Stimulated activated CD4-positive, alpha-beta T cell treated with anti-CD3 and anti-CD28 coated beads, Interleukin-1b, Interleukin-23, amount 100 ng/mL, for 1 hour (primary cell): ENCODE measurements at regions not wholly inside any gene's neighbourhood (a gene's known extent, or its start where the extent isn't known, plus 50 kb on each side); places are given as distances from the start of the nearest gene placed in this dataset.

Source experiments
- DNase-seq, 2 donors: peaks; one replicate each; pipeline ENCODE4 v3.0.0-alpha.2; 2020; ENCODE audit warnings: low read depth in 2 of 2

- DNase-seq: no peak
Observed at GRCh38 chr1:47574451-47575165, 136.8 kb downstream of the FOXD2 start.

DNA sequence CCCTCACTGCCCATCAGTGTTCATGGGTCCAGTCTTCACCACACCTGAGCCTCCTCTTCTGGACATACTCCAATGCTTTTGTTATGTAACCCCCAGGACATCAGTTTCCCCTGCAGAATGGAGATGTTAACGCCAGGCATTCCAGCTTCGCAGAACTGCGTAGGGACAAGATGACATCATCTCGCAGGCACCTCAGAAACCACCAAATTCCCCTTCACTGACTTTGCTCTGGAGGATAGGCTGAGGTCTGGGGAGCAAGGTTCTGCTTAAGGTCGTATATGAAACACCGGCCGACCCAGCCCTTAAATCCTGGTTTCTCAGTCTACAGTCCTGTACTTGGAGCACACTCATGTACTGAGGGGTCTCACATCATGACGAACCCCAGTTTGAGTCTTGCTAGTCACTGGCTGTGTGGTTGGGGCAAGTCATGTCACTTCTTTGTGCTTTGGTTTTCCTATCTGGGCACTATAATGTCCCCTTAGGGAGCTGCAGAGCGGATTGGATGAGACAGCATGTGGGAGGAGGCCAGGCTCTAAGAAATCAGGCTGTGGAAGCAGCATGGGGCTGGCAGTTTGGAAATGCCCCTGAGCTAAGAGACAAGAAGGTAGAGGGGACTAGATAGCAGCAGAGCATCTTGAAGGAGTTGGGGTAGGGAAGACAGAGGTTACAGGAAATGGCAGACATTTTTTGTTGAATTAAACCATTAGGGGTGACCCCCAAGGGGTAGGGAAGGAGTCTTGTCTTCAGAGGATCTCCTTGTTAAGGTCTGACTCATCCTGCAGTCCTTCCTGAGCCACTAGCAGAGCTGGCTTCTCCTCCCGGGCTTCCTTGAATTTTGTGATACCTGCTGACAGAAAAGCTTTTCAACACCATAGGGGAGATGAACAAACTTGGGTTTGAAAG is 138.3 kb downstream of the FOXD2 start:
- no peak for DNase-seq

GRCh38 chr1:47576758-47577115 is 138.9 kb downstream of the FOXD2 start:
- no peak for DNase-seq

DNA sequence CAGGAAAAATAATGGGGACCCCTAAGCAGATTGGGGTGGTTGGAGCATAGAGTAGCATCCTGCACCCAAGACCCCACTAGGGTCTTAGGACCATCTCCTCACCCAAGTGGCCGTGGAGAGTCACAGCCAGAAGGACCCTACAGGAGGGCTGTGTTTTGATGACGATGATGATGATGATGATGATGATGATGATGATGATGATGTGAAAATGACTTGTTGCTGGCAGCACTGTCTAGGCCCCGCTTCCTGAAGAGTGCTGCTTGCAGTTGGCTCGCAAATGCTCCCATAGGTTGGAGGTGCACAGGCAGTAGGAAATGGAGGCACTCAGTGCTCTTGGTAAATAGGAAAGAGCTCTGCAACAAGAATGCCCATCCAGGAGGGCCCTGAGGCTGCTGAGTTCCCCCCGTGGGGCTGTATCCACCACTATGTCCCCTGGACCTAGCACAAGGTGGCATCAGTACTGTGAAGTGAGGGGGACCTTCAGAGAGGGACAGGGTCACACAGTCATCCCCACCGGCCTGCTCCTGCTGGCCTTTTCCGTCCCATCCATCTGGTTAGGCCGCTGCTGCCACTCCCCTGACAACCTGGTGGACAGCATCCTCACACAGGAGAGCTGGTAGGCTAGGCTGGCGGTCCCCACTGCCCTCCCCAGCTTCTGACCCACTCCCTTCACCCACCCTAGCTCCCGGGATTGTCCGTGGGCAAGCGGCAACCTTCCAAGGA is 139.6 kb downstream of the FOXD2 start:
- DNase-seq: no peak

DNA sequence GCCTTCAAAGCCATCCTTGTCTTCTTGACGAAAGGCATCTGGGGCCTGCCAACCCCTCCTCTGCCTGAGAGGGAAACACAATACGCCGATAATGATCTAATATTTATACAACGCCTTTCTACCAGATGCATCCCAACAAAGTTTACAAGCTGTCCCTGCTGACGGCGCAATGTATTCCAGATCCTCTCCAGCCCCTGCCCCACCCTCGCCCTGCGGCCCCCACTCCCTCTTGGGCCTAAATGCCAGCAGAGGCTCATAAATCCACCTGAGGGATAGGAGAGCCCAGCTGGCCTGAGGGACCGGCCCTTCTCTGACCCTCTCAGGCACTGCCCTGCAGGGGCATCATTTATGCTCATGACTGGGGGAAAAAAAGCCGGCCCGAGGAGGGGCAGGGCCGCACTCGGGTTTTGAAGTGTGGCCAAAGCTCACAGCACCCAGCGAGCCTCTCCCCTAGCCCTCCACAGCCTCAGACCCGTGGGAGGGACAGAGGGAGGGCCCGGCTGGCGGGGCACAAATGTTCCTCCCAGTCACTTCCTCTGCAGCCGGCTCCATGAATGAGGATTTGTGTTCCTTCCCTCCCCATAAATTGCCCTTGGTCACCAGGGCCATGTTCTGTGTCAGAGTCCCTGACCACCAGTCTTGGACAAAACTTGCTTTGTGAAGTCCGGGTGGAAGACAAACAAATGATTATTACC is 140.3 kb downstream of the FOXD2 start:
- DNase-seq: no peak

DNA sequence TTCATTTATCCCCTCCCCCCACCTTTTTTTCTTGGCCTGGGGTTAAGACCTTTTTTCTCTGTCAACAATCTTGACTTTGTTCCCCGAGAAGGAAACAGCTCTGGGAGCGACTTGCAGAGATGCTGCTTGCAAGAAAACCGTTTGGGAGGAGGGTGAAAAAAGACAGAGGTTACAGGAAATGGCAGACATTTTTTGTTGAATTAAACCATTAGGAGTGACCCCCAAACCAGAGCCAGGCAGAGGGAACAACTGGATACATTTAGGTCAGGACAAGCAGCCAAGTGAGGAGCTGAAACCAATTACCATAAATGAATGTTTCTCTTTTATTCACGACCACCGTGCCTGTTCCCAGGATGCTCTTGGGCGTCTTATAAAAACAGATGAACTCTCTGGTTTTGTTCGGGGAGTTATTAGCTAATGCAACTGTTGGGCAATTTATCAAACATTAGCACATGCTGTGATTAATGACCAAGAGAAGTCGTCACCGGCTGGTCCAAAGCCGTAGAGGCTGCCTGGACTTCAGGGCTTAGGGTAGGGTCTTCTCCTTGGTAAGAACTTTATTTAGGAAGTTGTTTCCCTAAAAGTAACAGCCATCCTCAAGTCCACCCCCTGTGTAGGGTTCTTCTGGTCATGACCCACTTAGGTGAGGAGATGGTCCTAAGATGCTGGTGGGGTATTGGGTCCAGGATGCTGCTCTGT is 141.0 kb downstream of the FOXD2 start:
- DNase-seq: no peak

DNA sequence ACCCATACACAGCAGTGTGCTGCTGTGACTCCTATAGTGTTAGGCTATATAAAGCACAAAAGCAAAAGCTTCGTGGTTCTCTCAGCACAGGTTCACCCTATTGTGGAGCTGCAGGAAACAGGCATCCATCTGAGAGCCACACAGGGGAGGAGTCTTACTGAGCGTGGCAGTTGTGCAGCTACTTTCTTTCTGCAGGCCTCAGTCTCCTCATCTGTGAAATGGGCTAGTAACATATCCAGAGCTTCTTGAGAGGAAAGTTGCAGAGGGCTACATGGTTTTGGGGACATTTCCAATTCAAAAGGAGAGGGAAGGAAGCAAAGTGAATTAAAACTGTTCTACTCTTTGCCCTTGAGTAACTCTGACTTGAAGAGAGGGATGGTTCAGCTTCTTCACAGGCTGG is 142.0 kb downstream of the FOXD2 start:
- DNase-seq: no peak

DNA sequence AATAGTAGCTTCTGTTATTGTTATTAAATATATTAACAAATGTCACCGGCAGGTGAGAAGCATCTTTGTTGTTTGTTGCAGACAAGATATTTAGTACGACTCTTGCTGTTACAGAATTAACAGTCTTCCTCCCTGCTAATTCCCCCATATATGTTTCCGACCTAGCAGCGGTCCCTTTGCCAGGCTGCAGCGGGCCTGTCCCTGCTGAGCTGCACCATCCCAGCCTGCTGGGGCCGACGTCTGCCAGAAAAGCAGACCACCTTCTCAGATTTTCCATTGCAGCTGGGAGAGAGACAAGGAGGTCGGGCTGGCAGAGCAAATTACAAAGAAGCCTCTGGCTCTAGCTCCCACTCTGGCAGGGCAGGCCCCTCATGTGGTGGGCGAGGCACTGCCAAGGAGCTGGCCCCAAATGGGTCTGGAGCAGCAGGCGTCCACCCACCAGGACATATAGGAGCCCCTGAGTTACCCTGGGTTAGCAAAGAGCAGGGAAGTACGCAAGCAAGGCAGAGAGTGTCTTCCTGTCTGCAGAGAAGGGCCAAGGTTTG is 142.7 kb downstream of the FOXD2 start:
- no peak for DNase-seq

GRCh38 chr1:47582891-47583608 is 145.2 kb downstream of the FOXD2 start:
- no peak for DNase-seq

DNA sequence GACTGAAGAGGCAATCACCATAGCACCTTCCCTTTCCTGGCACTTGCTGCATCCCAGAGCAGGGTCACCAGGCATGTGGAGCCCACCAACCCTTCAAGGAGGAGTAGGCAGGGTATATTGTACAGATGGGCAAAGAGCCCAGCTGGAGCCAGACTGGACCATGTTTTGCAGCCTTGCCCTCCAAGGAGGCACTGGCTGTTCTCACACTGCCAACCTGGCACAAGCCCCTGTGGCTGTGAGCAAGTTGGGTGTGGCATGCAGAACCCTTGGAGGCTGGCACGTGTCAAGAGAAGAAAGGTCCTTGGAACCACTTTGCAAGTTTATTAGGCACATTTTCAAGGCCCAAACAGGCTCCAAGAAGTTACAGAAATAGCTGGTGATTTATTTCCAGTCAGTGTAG is 146.4 kb downstream of the FOXD2 start:
- DNase-seq: no peak

DNA sequence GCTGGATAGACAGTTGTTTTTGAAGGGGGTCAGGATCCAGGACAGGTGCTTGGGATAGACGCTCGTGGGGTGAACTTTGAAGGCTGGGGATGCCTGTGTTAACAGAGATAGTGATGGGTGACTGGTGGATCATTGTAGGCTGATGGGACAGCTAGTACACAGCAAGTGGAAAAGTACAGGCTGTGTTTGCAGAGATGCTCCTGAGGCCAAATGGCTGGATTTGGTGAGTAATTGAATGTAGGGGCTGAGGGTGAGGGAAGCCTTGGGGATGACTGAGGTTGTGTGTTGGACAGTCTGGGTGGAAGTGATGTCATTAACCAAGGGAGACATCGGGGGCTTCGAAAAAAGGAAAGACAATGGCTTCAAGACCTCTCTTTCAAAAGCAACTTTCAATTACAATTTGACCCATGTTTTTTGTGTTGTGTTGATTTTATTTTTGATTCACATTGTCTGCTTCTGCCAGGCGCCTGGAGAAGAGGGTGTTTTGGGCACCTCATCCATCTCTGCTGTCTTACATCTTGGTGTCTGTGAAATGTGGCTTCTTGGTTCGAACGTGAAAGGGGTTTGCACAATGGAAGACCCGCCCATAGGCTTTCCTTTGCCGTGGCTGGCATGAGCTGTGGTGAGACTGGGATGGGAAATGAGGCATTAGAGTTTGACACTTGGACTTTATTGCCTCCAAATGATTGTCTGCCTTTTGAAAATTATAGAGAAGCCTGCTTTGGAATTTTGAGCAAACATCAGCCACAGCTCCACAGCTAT is 147.5 kb downstream of the FOXD2 start:
- DNase-seq: no peak

GRCh38 chr1:47587891-47588582 is 150.2 kb downstream of the FOXD2 start:
- DNase-seq: no peak

- DNase-seq: no peak
Observed at GRCh38 chr1:47590523-47591225, 152.8 kb downstream of the FOXD2 start.

GRCh38 chr1:47591801-47592200 is 154.0 kb downstream of the FOXD2 start:
- DNase-seq: no peak

GRCh38 chr1:47592296-47593012 is 154.6 kb downstream of the FOXD2 start:
- no peak for DNase-seq

- DNase-seq: no peak
Observed at GRCh38 chr1:47593013-47593568, 155.2 kb downstream of the FOXD2 start.

DNA sequence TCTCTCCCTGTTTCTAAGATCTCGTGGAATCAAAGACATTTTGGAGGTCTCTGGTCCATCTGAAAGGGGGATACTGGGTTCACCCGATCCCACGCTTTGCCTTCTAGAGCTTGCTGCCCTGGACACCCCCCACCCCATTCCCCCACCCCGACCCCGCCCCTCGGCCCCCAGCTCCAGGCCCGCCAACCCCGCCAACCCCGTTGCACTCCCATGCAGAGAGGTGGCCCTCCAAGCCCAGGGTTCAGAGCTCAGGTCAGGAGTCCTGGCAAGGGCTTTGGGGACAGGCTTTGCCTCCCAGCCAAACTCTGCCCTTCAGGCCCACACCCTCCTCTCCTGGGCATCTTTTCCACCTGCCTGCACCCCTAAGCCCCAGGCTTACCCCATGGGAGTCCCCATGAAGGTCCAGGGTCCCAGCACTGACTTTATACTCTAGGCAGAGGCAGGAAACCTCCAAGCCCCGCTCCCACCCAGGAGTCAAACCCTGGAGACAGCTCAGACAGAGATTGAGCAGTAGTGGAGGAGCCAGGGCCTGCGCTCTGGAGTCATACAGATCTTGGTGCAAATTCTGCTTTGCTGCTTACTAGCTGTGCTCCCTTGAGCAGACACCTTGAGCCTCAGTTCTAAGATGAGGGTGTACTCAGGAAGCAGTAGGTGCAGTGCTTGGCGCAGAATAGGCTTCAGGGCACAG is 155.9 kb downstream of the FOXD2 start:
- DNase-seq: no peak
